ENCODE measurements at regions not wholly inside any gene's neighbourhood (a gene's known extent, or its start where the extent isn't known, plus 50 kb on each side); places are given as distances from the start of the nearest gene placed in this dataset.

- H3K4me2 ChIP-seq (ENCODE audit: low read length, poor library complexity, severe bottlenecking), result no peak overlapping the region
- no peaks in the 10 kb centered on the region for H3K36me3 ChIP-seq (ENCODE audit: control insufficient read depth in 1 of 2, insufficient read depth in 2 of 2, low read depth in 1 of 2, low read length in 2 of 2)
- no peaks in the 10 kb centered on the region for H3K9me3 ChIP-seq (ENCODE audit: control insufficient read depth, low read length)
- no peaks in the 10 kb centered on the region for H3K79me1 ChIP-seq (replicated peaks; ENCODE audit: low read length, poor library complexity, severe bottlenecking)
- no peak overlapping the region for H2BK15ac ChIP-seq (ENCODE audit: low read depth, poor library complexity, severe bottlenecking)
- no peak overlapping the region for H3K27ac ChIP-seq (ENCODE audit: low read length, poor library complexity, severe bottlenecking)
- no peak overlapping the region for H3K4me3 ChIP-seq (ENCODE audit: insufficient read depth in 1 of 2, low read depth in 1 of 2, low read length in 2 of 2)
- peaks cover 32 to 61% of the 10 kb centered on the region in 2 experiments for H3K27me3 ChIP-seq (ENCODE audit: control insufficient read depth in 1 of 2, insufficient read depth in 1 of 2, low read length in 2 of 2)
- no peak overlapping the region for H2AFZ ChIP-seq (ENCODE audit: low read depth, low read length)
- no peak overlapping the region for H3K23ac ChIP-seq (ENCODE audit: low read length in 2 of 2)
- 80% methylated on average over 1 of the region's 3 CpGs for whole genome bisulfite sequencing
- peaks cover 2% of the 10 kb centered on the region for H3K4me1 ChIP-seq (ENCODE audit: control insufficient read depth, insufficient read depth, low read depth, low read length)
- no peak overlapping the region for H4K8ac ChIP-seq (ENCODE audit: low read length)
- H3K18ac ChIP-seq (ENCODE audit: low read depth in 1 of 2, low read length in 2 of 2), result no peak overlapping the region
- H2AK5ac ChIP-seq (ENCODE audit: low read length, severe bottlenecking), result no peak overlapping the region
- H3K9ac ChIP-seq (ENCODE audit: low read length), result no peak overlapping the region
- H2BK12ac ChIP-seq (ENCODE audit: low read length in 2 of 2), result no peak overlapping the region
- H2BK5ac ChIP-seq (ENCODE audit: low read depth, low read length, poor library complexity, severe bottlenecking), result no peak overlapping the region
- DNase-seq, result no peak
- no peak overlapping the region for H4K91ac ChIP-seq (ENCODE audit: low read length)
- no peak overlapping the region for H3K14ac ChIP-seq (ENCODE audit: low read length in 2 of 2)
- no peak overlapping the region for H2BK120ac ChIP-seq (ENCODE audit: low read depth, low read length)
- H3K4ac ChIP-seq (ENCODE audit: low read depth in 1 of 2, low read length in 2 of 2), result no peak overlapping the region
Measured at GRCh38 chr10:2942938-2943337, 124.4 kb upstream of the PFKP start.

DNA sequence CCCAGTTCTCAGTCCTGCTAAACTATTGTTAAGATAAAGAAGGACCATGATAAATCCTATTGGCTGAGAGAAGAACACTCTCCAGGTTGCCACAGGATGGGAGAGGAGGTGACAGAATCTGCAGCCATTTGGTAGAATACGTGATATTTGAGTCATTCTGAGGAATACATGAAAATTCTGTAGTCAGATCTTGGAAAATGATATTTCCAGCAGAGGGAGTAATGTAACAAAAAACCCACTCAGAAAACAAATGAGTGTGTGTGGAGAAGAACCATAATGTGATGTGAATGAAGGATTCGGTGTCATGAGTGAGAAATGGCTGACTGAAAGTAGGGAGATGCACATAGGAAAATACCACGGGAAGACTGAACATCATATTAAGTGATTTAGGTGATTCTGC is 128.5 kb upstream of the PFKP start:
- H3K9ac ChIP-seq (ENCODE audit: low read length), result no peak overlapping the region
- H2BK120ac ChIP-seq (ENCODE audit: low read depth, low read length), result no peak overlapping the region
- no peaks in the 10 kb centered on the region for H3K79me1 ChIP-seq (replicated peaks; ENCODE audit: low read length, poor library complexity, severe bottlenecking)
- H2AFZ ChIP-seq (ENCODE audit: low read depth, low read length), result no peak overlapping the region
- H3K4me3 ChIP-seq (ENCODE audit: insufficient read depth in 1 of 2, low read depth in 1 of 2, low read length in 2 of 2), result no peak overlapping the region
- H3K36me3 ChIP-seq (ENCODE audit: control insufficient read depth in 1 of 2, insufficient read depth in 2 of 2, low read depth in 1 of 2, low read length in 2 of 2), result no peaks in the 10 kb centered on the region
- H3K4me1 ChIP-seq (ENCODE audit: control insufficient read depth, insufficient read depth, low read depth, low read length), result peaks cover 3% of the 10 kb centered on the region
- H3K27ac ChIP-seq (ENCODE audit: low read length, poor library complexity, severe bottlenecking), result no peak overlapping the region
- no peak overlapping the region for H3K4me2 ChIP-seq (ENCODE audit: low read length, poor library complexity, severe bottlenecking)
- H3K4ac ChIP-seq (ENCODE audit: low read depth in 1 of 2, low read length in 2 of 2), result no peak overlapping the region
- H2AK5ac ChIP-seq (ENCODE audit: low read length, severe bottlenecking), result no peak overlapping the region
- WGBS, result 80% methylated on average over 3 of the region's 3 CpGs
- no peak overlapping the region for H4K8ac ChIP-seq (ENCODE audit: low read length)
- H3K9me3 ChIP-seq (ENCODE audit: control insufficient read depth, low read length), result no peaks in the 10 kb centered on the region
- peaks cover 12 to 79% of the 10 kb centered on the region in 2 experiments for H3K27me3 ChIP-seq (ENCODE audit: control insufficient read depth in 1 of 2, insufficient read depth in 1 of 2, low read length in 2 of 2)
- no peak overlapping the region for H4K91ac ChIP-seq (ENCODE audit: low read length)
- H2BK15ac ChIP-seq (ENCODE audit: low read depth, poor library complexity, severe bottlenecking), result no peak overlapping the region
- peak; percentile 6 for DNase-seq
- H3K14ac ChIP-seq (ENCODE audit: low read length in 2 of 2), result no peak overlapping the region
- no peak overlapping the region for H2BK5ac ChIP-seq (ENCODE audit: low read depth, low read length, poor library complexity, severe bottlenecking)
- H3K23ac ChIP-seq (ENCODE audit: low read length in 2 of 2), result no peak overlapping the region
- H3K18ac ChIP-seq (ENCODE audit: low read depth in 1 of 2, low read length in 2 of 2), result no peak overlapping the region
- H2BK12ac ChIP-seq (ENCODE audit: low read length in 2 of 2), result no peak overlapping the region

GRCh38 chr10:2936816-2937215 is 130.5 kb upstream of the PFKP start:
- DNase-seq, result no peak
- Histone ChIP-seq H2BK120ac (ENCODE audit: low read depth, low read length) (no peak overlapping the region), H2AK5ac (ENCODE audit: low read length, severe bottlenecking) (no peak overlapping the region), H3K4me2 (ENCODE audit: low read length, poor library complexity, severe bottlenecking) (no peak overlapping the region), H3K4ac (ENCODE audit: low read depth in 1 of 2, low read length in 2 of 2) (no peak overlapping the region), H3K79me1 (replicated peaks; ENCODE audit: low read length, poor library complexity, severe bottlenecking) (no peaks in the 10 kb centered on the region), H2BK5ac (ENCODE audit: low read depth, low read length, poor library complexity, severe bottlenecking) (no peak overlapping the region), H2AFZ (ENCODE audit: low read depth, low read length) (no peak overlapping the region), H3K14ac (ENCODE audit: low read length in 2 of 2) (no peak overlapping the region), H2BK12ac (ENCODE audit: low read length in 2 of 2) (no peak overlapping the region), H3K36me3 (ENCODE audit: control insufficient read depth in 1 of 2, insufficient read depth in 2 of 2, low read depth in 1 of 2, low read length in 2 of 2) (no peaks in the 10 kb centered on the region), H3K18ac (ENCODE audit: low read depth in 1 of 2, low read length in 2 of 2) (no peak overlapping the region), H4K8ac (ENCODE audit: low read length) (no peak overlapping the region), H3K27ac (ENCODE audit: low read length, poor library complexity, severe bottlenecking) (no peak overlapping the region), H3K9ac (ENCODE audit: low read length) (no peak overlapping the region), H3K23ac (ENCODE audit: low read length in 2 of 2) (no peak overlapping the region), H3K4me1 (ENCODE audit: control insufficient read depth, insufficient read depth, low read depth, low read length) (peaks cover 8% of the 10 kb centered on the region), H3K27me3 (ENCODE audit: control insufficient read depth in 1 of 2, insufficient read depth in 1 of 2, low read length in 2 of 2) (peaks cover 3 to 69% of the 10 kb centered on the region in 2 experiments), H3K9me3 (ENCODE audit: control insufficient read depth, low read length) (no peaks in the 10 kb centered on the region), H4K91ac (ENCODE audit: low read length) (no peak overlapping the region), H3K4me3 (ENCODE audit: insufficient read depth in 1 of 2, low read depth in 1 of 2, low read length in 2 of 2) (no peak overlapping the region), H2BK15ac (ENCODE audit: low read depth, poor library complexity, severe bottlenecking) (no peak overlapping the region)
- 69% methylated on average over 5 of the region's 6 CpGs for WGBS

DNA sequence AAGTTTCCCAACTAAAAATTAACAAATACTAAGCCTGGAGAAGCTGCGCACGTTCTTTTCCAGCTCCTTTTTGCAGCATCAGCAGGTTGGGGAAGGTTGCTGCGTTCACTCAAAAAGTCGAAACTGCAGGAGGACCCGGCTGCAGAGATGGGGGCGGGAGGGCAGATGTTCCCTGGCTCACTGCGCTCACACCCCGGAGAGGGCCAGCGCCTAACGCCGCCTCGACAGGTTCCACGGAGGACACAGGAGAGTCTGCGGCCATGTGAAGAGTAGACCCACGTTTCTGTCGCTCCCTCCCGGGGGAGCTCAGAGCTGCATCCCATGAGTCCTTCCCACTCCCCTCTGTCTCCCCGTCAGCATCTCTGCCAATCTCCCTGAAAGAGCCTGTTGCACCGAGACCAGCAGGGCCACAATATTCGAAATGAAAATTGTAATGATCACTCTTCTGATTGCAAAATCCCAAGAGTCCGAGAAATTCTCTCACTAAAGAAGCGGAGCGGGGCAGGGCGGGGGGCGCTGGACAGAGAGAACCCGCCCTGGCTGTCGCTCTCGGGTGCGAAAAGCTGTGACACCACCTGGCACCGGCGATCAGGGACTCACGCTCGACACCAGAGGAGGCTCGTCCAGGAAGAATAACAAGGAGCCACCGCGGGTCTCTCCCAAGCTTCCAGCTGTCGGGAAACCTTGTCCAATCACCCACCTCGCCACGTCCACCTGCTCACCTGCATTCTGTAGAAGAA is 131.5 kb upstream of the PFKP start:
- no peak for DNase-seq
- Histone ChIP-seq H2BK120ac (ENCODE audit: low read depth, low read length) (no peak overlapping the region), H3K4me3 (ENCODE audit: insufficient read depth in 1 of 2, low read depth in 1 of 2, low read length in 2 of 2) (no peak overlapping the region), H2BK12ac (ENCODE audit: low read length in 2 of 2) (no peak overlapping the region), H3K27me3 (ENCODE audit: control insufficient read depth in 1 of 2, insufficient read depth in 1 of 2, low read length in 2 of 2) (peaks cover 3 to 71% of the 10 kb centered on the region in 2 experiments), H2BK15ac (ENCODE audit: low read depth, poor library complexity, severe bottlenecking) (no peak overlapping the region), H2BK5ac (ENCODE audit: low read depth, low read length, poor library complexity, severe bottlenecking) (no peak overlapping the region), H4K8ac (ENCODE audit: low read length) (no peak overlapping the region), H3K14ac (ENCODE audit: low read length in 2 of 2) (no peak overlapping the region), H3K79me1 (replicated peaks; ENCODE audit: low read length, poor library complexity, severe bottlenecking) (no peaks in the 10 kb centered on the region), H3K4me2 (ENCODE audit: low read length, poor library complexity, severe bottlenecking) (no peak overlapping the region), H3K4ac (ENCODE audit: low read depth in 1 of 2, low read length in 2 of 2) (no peak overlapping the region), H3K36me3 (ENCODE audit: control insufficient read depth in 1 of 2, insufficient read depth in 2 of 2, low read depth in 1 of 2, low read length in 2 of 2) (no peaks in the 10 kb centered on the region), H2AK5ac (ENCODE audit: low read length, severe bottlenecking) (no peak overlapping the region), H3K4me1 (ENCODE audit: control insufficient read depth, insufficient read depth, low read depth, low read length) (peaks cover 8% of the 10 kb centered on the region), H4K91ac (ENCODE audit: low read length) (no peak overlapping the region), H3K27ac (ENCODE audit: low read length, poor library complexity, severe bottlenecking) (no peak overlapping the region), H3K9ac (ENCODE audit: low read length) (no peak overlapping the region), H3K23ac (ENCODE audit: low read length in 2 of 2) (no peak overlapping the region), H3K9me3 (ENCODE audit: control insufficient read depth, low read length) (no peaks in the 10 kb centered on the region), H2AFZ (ENCODE audit: low read depth, low read length) (no peak overlapping the region), H3K18ac (ENCODE audit: low read depth in 1 of 2, low read length in 2 of 2) (no peak overlapping the region)
- WGBS, result 87% methylated on average over 39 of the region's 39 CpGs

Data from mesenchymal stem cell (in vitro differentiated cells and primary cell).